T-helper 1 cell treated with Interleukin-12 subunit alpha and Interleukin-12 subunit beta and Interleukin-4 antibody, amounts not matched to agents 30 μg/mL and 1 μg/mL, for 36 hours (primary cell): ENCODE measurements at regions not wholly inside any gene's neighbourhood (a gene's known extent, or its start where the extent isn't known, plus 50 kb on each side); places are given as distances from the start of the nearest gene placed in this dataset.
"Not testable (repeated sequence)": the region's sequence is repeated elsewhere in the genome, so short reads cannot be mapped to it uniquely, and the experiment has no call there.

Experiments
- H3K27ac Mint-ChIP-seq: one replicate; pipeline ENCODE4 v1.8.0; 2021; ENCODE audit warnings: mild to moderate bottlenecking, mixed read lengths
- H3K27me3 Mint-ChIP-seq: one replicate; pipeline ENCODE4 v1.8.0; 2021; ENCODE audit warnings: low read depth, mixed read lengths
- H3K36me3 Mint-ChIP-seq: one replicate; pipeline ENCODE4 v1.8.0; 2021; ENCODE audit warnings: low read depth, mixed read lengths
- H3K4me1 Mint-ChIP-seq: one replicate; pipeline ENCODE4 v1.8.0; 2021; ENCODE audit warnings: low read depth, mixed read lengths
- H3K4me3 Mint-ChIP-seq: one replicate; pipeline ENCODE4 v1.8.0; 2021; ENCODE audit warnings: mild to moderate bottlenecking, moderate library complexity, mixed read lengths
- H3K9me3 Mint-ChIP-seq: one replicate; pipeline ENCODE4 v1.8.0; 2021; ENCODE audit warnings: mixed read lengths

DNA sequence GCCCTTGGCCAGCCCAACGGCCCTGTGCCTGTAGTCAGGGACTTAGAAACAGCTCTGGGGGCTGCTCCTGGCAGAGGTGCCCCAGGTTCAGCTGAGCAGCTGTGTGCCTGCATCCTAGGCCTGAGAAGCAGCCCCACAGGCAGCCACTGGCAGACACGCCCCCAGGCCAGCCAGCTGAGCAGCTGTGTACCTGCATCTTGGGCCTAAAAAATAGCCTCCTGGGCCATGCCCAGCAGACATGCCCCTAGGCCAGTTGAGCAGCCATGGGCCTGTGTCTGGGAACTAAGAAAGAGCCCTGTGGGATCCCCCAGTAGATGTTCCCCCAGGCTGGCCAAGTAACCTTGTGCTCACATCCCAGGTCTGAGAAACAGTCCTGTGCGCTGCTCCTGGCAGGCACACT is 64.0 kb downstream of the TBR1 start:
- no peak overlapping the region for H3K4me3 Mint-ChIP-seq
- H3K36me3 Mint-ChIP-seq: no peaks in the 10 kb centered on the region
- peaks cover 4% of the 10 kb centered on the region for H3K27me3 Mint-ChIP-seq
- no peak overlapping the region for H3K27ac Mint-ChIP-seq
- H3K4me1 Mint-ChIP-seq: no peaks in the 10 kb centered on the region
- peaks cover 19% of the 10 kb centered on the region for H3K9me3 Mint-ChIP-seq

- Mint-ChIP-seq H3K27ac (no peak overlapping the region), H3K27me3 (peaks cover 4% of the 10 kb centered on the region), H3K36me3 (no peaks in the 10 kb centered on the region), H3K4me1 (no peaks in the 10 kb centered on the region), H3K4me3 (no peak overlapping the region), H3K9me3 (peaks cover 19% of the 10 kb centered on the region)
Measured at GRCh38 chr2:161481619-161482018, 65.5 kb downstream of the TBR1 start.

DNA sequence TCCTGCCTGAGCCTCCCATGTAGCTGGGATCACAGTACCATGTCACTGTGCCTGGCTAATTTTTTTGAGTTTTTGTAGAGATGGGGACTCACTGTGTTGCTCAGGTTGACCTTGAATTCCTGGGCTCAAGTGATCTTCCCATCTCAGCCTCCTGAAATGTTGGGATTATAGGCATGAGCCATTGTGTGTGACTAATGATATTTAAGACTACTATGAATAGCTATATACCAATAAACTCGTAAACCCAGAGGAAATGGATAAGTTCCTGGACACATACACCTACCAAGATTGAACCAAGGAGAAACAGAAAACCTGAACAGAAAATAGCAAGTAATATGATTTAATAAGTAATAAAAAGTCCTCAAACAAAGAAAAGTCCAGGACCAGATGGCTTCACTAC is 68.0 kb downstream of the TBR1 start:
- Mint-ChIP-seq H3K36me3 (no peaks in the 10 kb centered on the region), H3K4me3 (no peak overlapping the region), H3K27me3 (peaks cover 4% of the 10 kb centered on the region), H3K27ac (no peak overlapping the region), H3K9me3 (peaks cover 19% of the 10 kb centered on the region), H3K4me1 (no peaks in the 10 kb centered on the region)

DNA sequence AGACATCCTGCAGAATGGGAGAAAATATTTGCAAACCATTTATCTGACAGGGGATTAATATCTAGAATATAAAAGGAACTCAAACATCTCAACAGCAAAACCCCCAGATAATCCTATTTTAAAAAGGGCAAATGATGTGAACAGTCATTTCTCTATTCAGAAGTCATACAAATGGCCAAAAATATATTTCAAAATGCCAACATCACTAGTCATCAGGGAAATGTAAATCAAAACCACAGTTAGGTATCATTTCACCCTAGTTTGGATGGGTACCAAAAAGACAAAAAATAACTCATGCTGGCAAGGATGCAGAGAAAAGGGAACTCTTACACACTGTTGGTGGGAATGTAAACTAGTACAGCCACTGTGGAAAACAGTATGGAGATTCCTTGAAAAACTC is 70.0 kb downstream of the TBR1 start:
- no peaks in the 10 kb centered on the region for H3K4me1 Mint-ChIP-seq
- no peaks in the 10 kb centered on the region for H3K36me3 Mint-ChIP-seq
- H3K27me3 Mint-ChIP-seq: peaks cover 9% of the 10 kb centered on the region
- H3K9me3 Mint-ChIP-seq: peaks cover 13% of the 10 kb centered on the region
- no peak overlapping the region for H3K4me3 Mint-ChIP-seq
- H3K27ac Mint-ChIP-seq: no peak overlapping the region

- H3K27me3 Mint-ChIP-seq: peaks cover 15% of the 10 kb centered on the region
- no peak overlapping the region for H3K27ac Mint-ChIP-seq
- H3K4me1 Mint-ChIP-seq: no peaks in the 10 kb centered on the region
- H3K4me3 Mint-ChIP-seq: no peak overlapping the region
- H3K9me3 Mint-ChIP-seq: no peaks in the 10 kb centered on the region
- H3K36me3 Mint-ChIP-seq: no peaks in the 10 kb centered on the region
Measured at GRCh38 chr2:161488131-161488699, 72.1 kb downstream of the TBR1 start.

DNA sequence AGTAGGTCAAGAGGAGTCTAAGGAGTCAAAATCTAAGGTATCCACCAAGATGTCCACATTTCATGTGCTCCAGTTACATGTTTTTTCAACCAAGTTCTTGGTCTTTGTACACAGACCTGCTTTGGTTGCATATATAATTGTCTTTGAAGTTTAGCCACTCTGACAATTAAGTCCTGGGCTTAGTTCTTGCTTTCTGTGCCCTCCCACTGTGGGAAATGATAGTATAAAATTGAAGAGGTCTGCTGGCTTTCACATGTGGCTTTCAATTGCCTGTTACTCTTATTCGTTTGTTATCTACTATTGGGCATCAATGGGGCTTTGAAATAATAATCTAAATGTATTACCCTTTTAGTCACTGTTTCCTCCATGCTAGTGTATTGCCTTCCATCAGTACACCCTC is 72.8 kb downstream of the TBR1 start:
- peaks cover 16% of the 10 kb centered on the region for H3K27me3 Mint-ChIP-seq
- no peaks in the 10 kb centered on the region for H3K4me1 Mint-ChIP-seq

DNA sequence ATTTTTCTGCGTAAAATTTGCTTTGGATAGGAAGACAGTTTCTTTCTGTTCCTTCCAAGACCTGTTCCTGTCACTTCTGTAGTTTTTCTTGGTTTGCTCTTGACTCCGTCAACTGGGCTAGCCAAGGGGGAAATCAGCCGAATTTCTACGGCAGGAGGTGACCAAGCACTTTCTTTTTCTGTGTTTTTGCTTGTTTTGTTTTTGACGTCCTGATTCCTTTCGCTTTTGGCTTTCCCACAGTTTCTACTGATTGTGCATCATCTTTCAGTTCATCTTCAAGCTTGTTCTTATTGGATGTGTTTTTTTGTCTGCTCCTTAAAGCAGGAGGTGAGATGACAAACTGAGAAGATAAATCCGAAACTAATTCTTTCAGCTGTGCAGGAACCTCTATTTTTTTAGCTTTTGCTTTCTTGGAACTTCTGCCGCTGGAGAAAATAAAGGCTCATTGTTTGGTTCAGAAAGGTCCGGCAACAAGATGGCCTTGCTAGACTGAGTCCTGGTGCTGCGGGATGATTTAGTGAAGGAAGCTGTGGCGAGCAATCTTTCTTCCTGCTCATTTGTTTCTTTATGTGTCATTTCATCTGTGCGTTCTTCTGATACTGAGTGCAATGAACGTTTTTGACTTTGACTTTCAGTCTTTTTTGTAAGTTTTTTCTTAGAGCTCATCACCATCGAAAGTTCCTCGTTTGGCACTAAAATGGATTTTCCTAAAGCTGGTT is 85.0 kb downstream of the TBR1 start:
- not testable (repeated sequence) for H3K36me3 Mint-ChIP-seq, H3K4me1 Mint-ChIP-seq, H3K9me3 Mint-ChIP-seq
- Mint-ChIP-seq H3K27me3 (peaks cover 26% of the 10 kb centered on the region), H3K4me3 (peak overlapping the region; percentile 73), H3K27ac (peak overlapping the region; percentile 42)

More for the DNA sequence above, 72.8 kb downstream of the TBR1 start:
- H3K4me3 Mint-ChIP-seq: no peak overlapping the region
- H3K9me3 Mint-ChIP-seq: no peaks in the 10 kb centered on the region
- no peak overlapping the region for H3K27ac Mint-ChIP-seq
- H3K36me3 Mint-ChIP-seq: no peaks in the 10 kb centered on the region

- H3K9me3 Mint-ChIP-seq, H3K27ac Mint-ChIP-seq, H3K36me3 Mint-ChIP-seq, H3K4me1 Mint-ChIP-seq, H3K4me3 Mint-ChIP-seq: not testable (repeated sequence)
- H3K27me3 Mint-ChIP-seq: peaks cover 20% of the 10 kb centered on the region
Measured at GRCh38 chr2:161502279-161502678, 86.2 kb downstream of the TBR1 start.

GRCh38 chr2:161504628-161505289 is 88.7 kb downstream of the TBR1 start:
- not testable (repeated sequence) for H3K27ac Mint-ChIP-seq, H3K4me1 Mint-ChIP-seq, H3K27me3 Mint-ChIP-seq, H3K9me3 Mint-ChIP-seq, H3K4me3 Mint-ChIP-seq, H3K36me3 Mint-ChIP-seq

GRCh38 chr2:161505466-161505865 is 89.4 kb downstream of the TBR1 start:
- not testable (repeated sequence) for H3K4me1 Mint-ChIP-seq, H3K4me3 Mint-ChIP-seq, H3K36me3 Mint-ChIP-seq, H3K27me3 Mint-ChIP-seq, H3K9me3 Mint-ChIP-seq, H3K27ac Mint-ChIP-seq

GRCh38 chr2:161513295-161514032 is 97.4 kb downstream of the TBR1 start:
- H3K27ac Mint-ChIP-seq, H3K4me1 Mint-ChIP-seq, H3K4me3 Mint-ChIP-seq, H3K27me3 Mint-ChIP-seq, H3K9me3 Mint-ChIP-seq, H3K36me3 Mint-ChIP-seq: not testable (repeated sequence)

- H3K36me3 Mint-ChIP-seq: no peaks in the 10 kb centered on the region
- H3K27me3 Mint-ChIP-seq: peaks cover 6% of the 10 kb centered on the region
- no peak overlapping the region for H3K4me3 Mint-ChIP-seq
- H3K27ac Mint-ChIP-seq: no peak overlapping the region
- H3K4me1 Mint-ChIP-seq: no peaks in the 10 kb centered on the region
- peaks cover 13% of the 10 kb centered on the region for H3K9me3 Mint-ChIP-seq
Measured at GRCh38 chr2:161522796-161523195, 101.4 kb upstream of the SLC4A10 start.

DNA sequence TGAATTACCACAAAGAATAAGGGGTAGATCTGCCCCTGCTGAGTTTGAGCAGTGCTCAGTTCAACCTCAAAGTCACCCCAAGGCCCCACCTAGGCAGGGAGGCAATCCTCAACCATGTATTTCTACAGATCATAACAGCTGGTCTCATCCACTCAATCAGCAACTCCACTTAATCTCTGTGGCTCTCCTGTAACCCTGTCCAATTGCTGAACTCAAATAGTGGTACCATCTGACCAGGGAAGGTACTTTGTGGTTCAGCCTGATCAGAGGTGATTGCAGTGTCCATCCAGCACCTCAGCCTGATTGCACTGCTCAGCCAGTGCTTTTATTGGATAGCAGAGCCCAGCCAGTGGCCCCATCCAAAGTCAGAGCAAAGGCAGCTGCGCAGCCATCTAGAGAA is 91.0 kb upstream of the SLC4A10 start:
- Mint-ChIP-seq H3K27ac (no peak overlapping the region), H3K4me1 (no peaks in the 10 kb centered on the region), H3K4me3 (no peak overlapping the region), H3K27me3 (peaks cover 3% of the 10 kb centered on the region), H3K36me3 (no peaks in the 10 kb centered on the region), H3K9me3 (peaks cover 18% of the 10 kb centered on the region)

GRCh38 chr2:161546635-161547034 is 77.6 kb upstream of the SLC4A10 start:
- H3K27me3 Mint-ChIP-seq: peaks cover 7% of the 10 kb centered on the region

GRCh38 chr2:161547130-161547529 is 77.1 kb upstream of the SLC4A10 start:
- no peaks in the 10 kb centered on the region for H3K4me1 Mint-ChIP-seq
- H3K9me3 Mint-ChIP-seq: no peaks in the 10 kb centered on the region
- H3K27ac Mint-ChIP-seq: no peak overlapping the region
- no peaks in the 10 kb centered on the region for H3K36me3 Mint-ChIP-seq
- H3K27me3 Mint-ChIP-seq: peaks cover 12% of the 10 kb centered on the region
- no peak overlapping the region for H3K4me3 Mint-ChIP-seq

More at GRCh38 chr2:161546635-161547034, 77.6 kb upstream of the SLC4A10 start:
- H3K27ac Mint-ChIP-seq: no peak overlapping the region
- no peaks in the 10 kb centered on the region for H3K36me3 Mint-ChIP-seq
- H3K4me1 Mint-ChIP-seq: no peaks in the 10 kb centered on the region
- H3K4me3 Mint-ChIP-seq: no peak overlapping the region
- H3K9me3 Mint-ChIP-seq: no peaks in the 10 kb centered on the region
